Stomach (tissue), 8 donors: ENCODE measurements at regions not wholly inside any gene's neighbourhood (a gene's known extent, or its start where the extent isn't known, plus 50 kb on each side); places are given as distances from the start of the nearest gene placed in this dataset.

ENCODE experiments used
- DNase-seq, 2 donors: peaks; one replicate each; pipeline versions ENCODE4 v3.0.0 to v3.0.0-alpha.2; 2013 to 2019
- H3K27ac ChIP-seq, 5 donors: fragments of 200-600 bp in 4 of 5; sonication (generic) in 4 of 5; one replicate each; pipeline ENCODE4 v1.5.1; 2013 to 2019; ENCODE audit warnings: mild to moderate bottlenecking in 1 of 5, moderate library complexity in 1 of 5
- H3K27me3 ChIP-seq, 3 donors: fragments of 200-600 bp; sonication (generic); one replicate each; pipeline ENCODE4 v1.5.1; 2017 to 2019; ENCODE audit warnings: mixed run types in 1 of 3
- H3K36me3 ChIP-seq, 4 donors: fragments of 200-600 bp; sonication (generic); 1 replicate in 3 of 4; 2 replicates in 1 of 4; pipeline ENCODE4 v1.5.1; 2016 to 2019
- H3K4me1 ChIP-seq, 4 donors: fragments of 200-600 bp; sonication (generic); one replicate each; pipeline ENCODE4 v1.5.1; 2016 to 2019
- H3K4me3 ChIP-seq, 4 donors: fragments of 200-600 bp; sonication (generic) in 3 of 4; one replicate each; pipeline ENCODE4 v1.5.1; 2016 to 2019; ENCODE audit warnings: mild to moderate bottlenecking in 1 of 4
- H3K9me3 ChIP-seq, 4 donors: fragments of 200-600 bp; sonication (generic); one replicate each; pipeline ENCODE4 v1.5.1; 2016 to 2019
- EP300 ChIP-seq: sonication (generic); formaldehyde crosslinking; IDR thresholded peaks from one replicate; pipeline ENCODE4 v1.6.1; 2017; ENCODE audit warnings: antibody characterized with exemption
- POLR2A ChIP-seq, 4 donors: fragments of 450-650 bp; IDR thresholded peaks; one replicate each; pipeline ENCODE4 v1.6.1; 2016; ENCODE audit warnings: antibody characterized with exemption in 4 of 4, control low read depth in 2 of 4, mild to moderate bottlenecking in 1 of 4, moderate library complexity in 1 of 4
- POLR2AphosphoS5 ChIP-seq, 3 donors: sonication (generic); formaldehyde crosslinking; IDR thresholded peaks; one replicate each; pipeline ENCODE4 v1.6.1; 2016; ENCODE audit warnings: antibody characterized with exemption in 3 of 3
- WGBS, 5 donors: extraction: QIAGEN DNeasy Blood & Tissue Kit in 3 of 5; methylation state at CpG; one replicate each; pipeline versions ENCODE4 v1.1.5 to v1.1.7; 2013 to 2018; 5-methylcytosine and 5-hydroxymethylcytosine counted together
- intact Hi-C: fragments of 100-400 bp; cut with DNase I; formaldehyde crosslinking; loops from one replicate; pipeline ENCODE4 v1.15.1; 2023; ENCODE audit warnings: low total_unique reads
- TF ChIP-seq, protein P1 (sequence below), 7 experiments: fragments of 450-650 bp in 4 of 7; fragments of 200-600 bp in 3 of 7; sonication (generic) in 3 of 7; IDR thresholded peaks; one replicate each; pipeline ENCODE4 v1.5.1; 2016 to 2019; ENCODE audit warnings: antibody characterized with exemption in 7 of 7, control low read depth in 2 of 7, mild to moderate bottlenecking in 1 of 7
- donor health status: healthy with polysubstance abuse.
- donor health status: Bipolar disorder and iron deficiency.
- donor health status: healthy.

DNA sequence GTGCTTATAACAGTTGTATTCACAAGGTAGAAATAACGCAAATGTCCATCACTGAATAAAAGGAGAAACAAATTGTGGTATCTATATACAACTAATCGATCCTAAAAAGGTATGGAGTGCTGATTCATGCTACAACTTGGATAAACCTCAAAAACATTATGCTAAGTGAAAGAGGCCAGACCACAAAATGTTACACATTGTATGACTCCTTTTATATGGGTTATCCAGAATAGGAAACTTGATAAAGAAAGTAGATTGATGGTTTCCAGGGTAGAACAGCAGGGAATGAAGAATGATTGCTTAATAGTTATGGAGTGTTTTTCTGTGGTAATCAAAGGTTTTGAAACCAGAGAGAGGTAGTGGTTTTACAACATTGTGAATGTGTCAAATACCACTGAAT, 432.2 kb upstream of the TRIB2 start:
- Histone ChIP-seq H3K9me3 (no peaks in the 10 kb centered on the region), H3K4me3 (no peak overlapping the region), H3K27ac (no peak overlapping the region), H3K36me3 (no peaks in the 10 kb centered on the region), H3K27me3 (no peaks in the 10 kb centered on the region), H3K4me1 (peaks cover 0 to 11% (median 0%) of the 10 kb centered on the region in 4 donors)
- 27 to 67% (median 50%) methylated on average over 2 of the region's 2 CpGs for whole genome bisulfite sequencing, 5 donors
- intact Hi-C loops = no loop called here
- no peak for DNase-seq
- TF ChIP-seq, protein P1, sequence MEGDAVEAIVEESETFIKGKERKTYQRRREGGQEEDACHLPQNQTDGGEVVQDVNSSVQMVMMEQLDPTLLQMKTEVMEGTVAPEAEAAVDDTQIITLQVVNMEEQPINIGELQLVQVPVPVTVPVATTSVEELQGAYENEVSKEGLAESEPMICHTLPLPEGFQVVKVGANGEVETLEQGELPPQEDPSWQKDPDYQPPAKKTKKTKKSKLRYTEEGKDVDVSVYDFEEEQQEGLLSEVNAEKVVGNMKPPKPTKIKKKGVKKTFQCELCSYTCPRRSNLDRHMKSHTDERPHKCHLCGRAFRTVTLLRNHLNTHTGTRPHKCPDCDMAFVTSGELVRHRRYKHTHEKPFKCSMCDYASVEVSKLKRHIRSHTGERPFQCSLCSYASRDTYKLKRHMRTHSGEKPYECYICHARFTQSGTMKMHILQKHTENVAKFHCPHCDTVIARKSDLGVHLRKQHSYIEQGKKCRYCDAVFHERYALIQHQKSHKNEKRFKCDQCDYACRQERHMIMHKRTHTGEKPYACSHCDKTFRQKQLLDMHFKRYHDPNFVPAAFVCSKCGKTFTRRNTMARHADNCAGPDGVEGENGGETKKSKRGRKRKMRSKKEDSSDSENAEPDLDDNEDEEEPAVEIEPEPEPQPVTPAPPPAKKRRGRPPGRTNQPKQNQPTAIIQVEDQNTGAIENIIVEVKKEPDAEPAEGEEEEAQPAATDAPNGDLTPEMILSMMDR (IDR thresholded peaks at IDR 0.05) = no peak
- no peak for TF ChIP-seq POLR2A (IDR thresholded peaks at IDR 0.05)
- TF ChIP-seq EP300 = no peak
- TF ChIP-seq POLR2AphosphoS5 (IDR thresholded peaks at IDR 0.05) = no peak

DNA sequence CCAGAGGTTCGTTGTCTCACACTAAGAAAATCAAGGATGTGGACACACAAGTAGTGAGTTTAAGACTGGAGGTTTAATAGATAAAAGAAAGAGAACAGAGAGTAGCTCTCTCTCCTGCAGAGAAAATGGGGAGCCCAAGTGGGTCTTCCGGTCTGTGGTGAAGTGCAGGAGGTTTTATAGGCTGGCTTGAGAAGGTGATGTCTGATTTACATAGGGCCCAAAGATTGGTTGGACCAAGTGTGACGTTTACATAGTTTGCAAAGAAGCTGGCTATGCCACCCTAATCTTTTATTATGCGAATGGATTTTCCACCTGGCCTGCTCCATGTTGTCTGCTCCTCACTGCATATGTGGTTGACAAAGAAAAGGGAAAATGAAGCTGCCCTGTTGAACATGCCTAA, 430.4 kb upstream of the TRIB2 start:
- intact Hi-C loops = no loop called here
- no peak overlapping the region for H3K27ac ChIP-seq
- peaks cover 0 to 11% (median 0%) of the 10 kb centered on the region in 4 donors for H3K4me1 ChIP-seq
- H3K4me3 ChIP-seq = no peak overlapping the region
- TF ChIP-seq EP300 (no peak), POLR2A (IDR thresholded peaks at IDR 0.05) (no peak), POLR2AphosphoS5 (IDR thresholded peaks at IDR 0.05) (no peak)
- TF ChIP-seq, protein P1 (IDR thresholded peaks at IDR 0.05) = no peak
- no peaks in the 10 kb centered on the region for H3K36me3 ChIP-seq
- H3K9me3 ChIP-seq = no peaks in the 10 kb centered on the region
- no peaks in the 10 kb centered on the region for H3K27me3 ChIP-seq
- 80 to 91% (median 88%) methylated on average over 4 of the region's 4 CpGs for WGBS, 5 donors
- no peak for DNase-seq

DNA sequence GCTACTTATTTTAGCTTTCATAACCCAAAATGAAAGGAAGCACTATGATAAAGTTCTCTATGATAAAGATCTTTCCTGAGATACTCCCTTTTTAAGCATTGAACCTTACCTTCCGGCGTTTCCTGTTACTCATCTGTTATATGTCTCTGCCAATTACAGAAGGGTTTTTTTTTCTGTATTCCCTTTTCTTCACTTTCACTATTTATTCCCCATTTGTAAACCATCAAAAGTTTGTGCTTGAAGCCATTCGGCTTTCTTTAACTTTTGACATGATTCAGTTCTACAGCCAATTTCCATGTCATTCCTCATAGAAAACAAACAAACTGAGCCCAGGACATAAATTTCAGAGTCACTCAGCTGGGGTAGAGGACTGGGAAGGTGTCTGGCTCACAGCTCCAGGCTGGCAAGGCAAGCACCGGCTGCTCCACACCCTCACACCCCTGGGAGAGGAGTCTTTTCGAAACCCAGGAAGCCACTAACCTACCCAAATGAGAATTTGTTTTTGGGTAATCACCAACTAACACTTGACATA, 429.4 kb upstream of the TRIB2 start:
- no peak overlapping the region for H3K27ac ChIP-seq
- peaks cover 0 to 11% (median 0%) of the 10 kb centered on the region in 4 donors for H3K4me1 ChIP-seq
- H3K36me3 ChIP-seq = no peaks in the 10 kb centered on the region
- H3K9me3 ChIP-seq = no peaks in the 10 kb centered on the region
- WGBS, 5 donors = 47 to 64% (median 57%) methylated on average over 5 of the region's 5 CpGs
- H3K4me3 ChIP-seq = no peak overlapping the region
- intact Hi-C loops = no loop called here
- TF ChIP-seq, protein P1 (IDR thresholded peaks at IDR 0.05) = no peak
- TF ChIP-seq EP300 (no peak), POLR2A (IDR thresholded peaks at IDR 0.05) (no peak), POLR2AphosphoS5 (IDR thresholded peaks at IDR 0.05) (no peak)
- no peak for DNase-seq
- H3K27me3 ChIP-seq = no peaks in the 10 kb centered on the region

DNA sequence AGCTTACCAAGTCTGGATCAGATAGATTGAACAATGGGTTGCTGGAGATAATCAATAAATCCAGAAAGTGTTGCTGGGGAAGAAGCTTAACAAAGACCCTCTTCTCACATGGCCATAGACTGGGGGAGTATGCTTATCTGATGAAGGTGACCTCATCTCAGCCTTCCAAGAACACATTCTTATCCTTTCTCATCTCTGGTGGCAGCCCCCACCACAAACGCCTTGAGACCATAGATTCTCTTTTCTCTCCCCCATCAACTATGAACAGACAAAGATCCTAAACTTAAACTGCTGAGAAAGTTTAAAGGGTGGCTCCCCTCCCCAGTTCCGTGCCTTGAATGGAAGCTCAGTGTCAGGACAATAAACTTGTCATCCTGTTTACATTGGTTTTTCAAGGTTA, 428.7 kb upstream of the TRIB2 start:
- TF ChIP-seq POLR2A (IDR thresholded peaks at IDR 0.05) (no peak), EP300 (no peak), POLR2AphosphoS5 (IDR thresholded peaks at IDR 0.05) (no peak)
- TF ChIP-seq, protein P1 (IDR thresholded peaks at IDR 0.05) = no peak
- WGBS, 5 donors = 74 to 83% (median 77%) methylated on average over 2 of the region's 2 CpGs
- intact Hi-C loops = no loop called here
- H3K36me3 ChIP-seq = no peaks in the 10 kb centered on the region
- no peaks in the 10 kb centered on the region for H3K27me3 ChIP-seq
- H3K4me1 ChIP-seq = peaks cover 0 to 11% (median 0%) of the 10 kb centered on the region in 4 donors
- H3K4me3 ChIP-seq = no peak overlapping the region
- no peaks in the 10 kb centered on the region for H3K9me3 ChIP-seq
- DNase-seq = no peak
- H3K27ac ChIP-seq = no peak overlapping the region
